Activated T-cell treated with anti-CD3 and anti-CD28 coated beads, Interleukin-2, amount 50 U/mL, for 72 hours (primary cell): ENCODE measurements at regions not wholly inside any gene's neighbourhood (a gene's known extent, or its start where the extent isn't known, plus 50 kb on each side); places are given as distances from the start of the nearest gene placed in this dataset.

Source experiments
- ATAC-seq, 2 donors: fragments of 150-1000 bp; cut with Tn5 transposase; replicated peaks in 1 of 2; 2 replicates each; pipeline ENCODE4 v1.10.0; 2021; ENCODE audit warnings: moderate library complexity in 2 of 2, mild to moderate bottlenecking in 1 of 2
- DNase-seq, 2 donors: peaks; one replicate each; pipeline ENCODE4 v3.0.0; 2021 to 2022; ENCODE audit warnings: mixed read lengths in 1 of 2
- H3K27ac Mint-ChIP-seq: one replicate; pipeline ENCODE4 v1.8.0; 2022; ENCODE audit warnings: mild to moderate bottlenecking, moderate library complexity, mixed read lengths
- H3K27me3 Mint-ChIP-seq: one replicate; pipeline ENCODE4 v1.8.0; 2022; ENCODE audit warnings: low read depth, mixed read lengths
- H3K36me3 Mint-ChIP-seq, 2 donors: one replicate each; pipeline ENCODE4 v1.8.0; 2022; ENCODE audit warnings: mixed read lengths in 2 of 2, mild to moderate bottlenecking in 1 of 2; ENCODE audit not compliant: insufficient read depth in 2 of 2
- H3K4me1 Mint-ChIP-seq: one replicate; pipeline ENCODE4 v1.8.0; 2022; ENCODE audit warnings: low read depth, mixed read lengths
- H3K4me3 Mint-ChIP-seq, 2 donors: one replicate each; pipeline ENCODE4 v1.8.0; 2022; ENCODE audit warnings: mild to moderate bottlenecking in 2 of 2, mixed read lengths in 2 of 2, moderate library complexity in 2 of 2
- H3K9me3 Mint-ChIP-seq, 2 donors: one replicate each; pipeline ENCODE4 v1.8.0; 2022; ENCODE audit warnings: mixed read lengths in 2 of 2

DNA sequence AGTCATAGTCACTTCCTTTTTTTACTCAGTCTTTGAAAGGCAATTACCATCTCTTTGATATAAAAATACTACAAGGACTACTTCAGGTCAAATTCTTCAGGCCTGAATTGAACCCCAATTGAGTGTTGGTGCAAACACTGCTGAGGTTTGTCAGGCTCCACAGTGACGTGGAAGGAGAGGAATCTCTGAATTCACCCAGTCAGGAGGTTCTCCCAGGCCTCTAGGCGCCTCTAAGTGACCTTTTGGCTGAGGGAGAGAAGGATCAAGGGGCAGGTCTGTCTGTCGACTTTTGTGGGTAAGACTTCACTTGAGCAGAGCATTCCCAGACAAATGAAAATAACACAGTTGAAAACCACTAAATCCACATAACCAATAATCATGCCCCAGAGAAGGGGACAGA, 227.6 kb upstream of the CHRNA7 start:
- Mint-ChIP-seq H3K4me1 (no peaks in the 10 kb centered on the region), H3K4me3 (no peak overlapping the region), H3K9me3 (no peaks in the 10 kb centered on the region), H3K27ac (no peak overlapping the region), H3K27me3 (no peaks in the 10 kb centered on the region), H3K36me3 (no peaks in the 10 kb centered on the region)
- ATAC-seq (no peak), DNase-seq (no peak)

DNA sequence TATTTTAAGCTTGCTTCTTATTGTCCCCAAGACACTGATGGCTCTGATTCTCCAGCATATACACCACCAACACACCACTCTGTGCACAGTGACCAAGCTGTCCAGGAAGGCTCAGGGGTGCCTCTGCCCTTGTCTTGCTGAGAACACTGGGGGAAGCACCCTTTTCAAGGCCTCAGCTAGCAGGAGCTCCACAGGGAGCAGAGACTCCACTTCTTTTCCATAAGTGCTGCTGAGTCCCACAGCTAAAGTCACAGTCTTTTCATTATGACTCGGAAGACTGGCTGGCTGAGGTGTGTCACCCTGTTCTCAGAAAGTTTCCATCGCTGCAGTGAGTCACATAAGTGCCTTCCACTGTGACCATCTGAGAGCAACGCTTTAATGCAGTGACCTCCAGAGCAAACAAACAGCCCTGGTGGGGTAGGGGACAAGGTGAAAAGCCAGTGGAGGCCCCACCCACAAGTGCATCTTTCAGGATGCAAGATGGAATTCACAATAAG, 226.9 kb upstream of the CHRNA7 start:
- no peaks in the 10 kb centered on the region for H3K4me1 Mint-ChIP-seq
- peak; percentile 52 to 75 for ATAC-seq
- H3K4me3 Mint-ChIP-seq: no peak overlapping the region
- H3K27me3 Mint-ChIP-seq: no peaks in the 10 kb centered on the region
- peak in 1 of 2 donors; percentile 6 for DNase-seq
- H3K27ac Mint-ChIP-seq: no peak overlapping the region
- no peaks in the 10 kb centered on the region for H3K9me3 Mint-ChIP-seq
- H3K36me3 Mint-ChIP-seq: no peaks in the 10 kb centered on the region

DNA sequence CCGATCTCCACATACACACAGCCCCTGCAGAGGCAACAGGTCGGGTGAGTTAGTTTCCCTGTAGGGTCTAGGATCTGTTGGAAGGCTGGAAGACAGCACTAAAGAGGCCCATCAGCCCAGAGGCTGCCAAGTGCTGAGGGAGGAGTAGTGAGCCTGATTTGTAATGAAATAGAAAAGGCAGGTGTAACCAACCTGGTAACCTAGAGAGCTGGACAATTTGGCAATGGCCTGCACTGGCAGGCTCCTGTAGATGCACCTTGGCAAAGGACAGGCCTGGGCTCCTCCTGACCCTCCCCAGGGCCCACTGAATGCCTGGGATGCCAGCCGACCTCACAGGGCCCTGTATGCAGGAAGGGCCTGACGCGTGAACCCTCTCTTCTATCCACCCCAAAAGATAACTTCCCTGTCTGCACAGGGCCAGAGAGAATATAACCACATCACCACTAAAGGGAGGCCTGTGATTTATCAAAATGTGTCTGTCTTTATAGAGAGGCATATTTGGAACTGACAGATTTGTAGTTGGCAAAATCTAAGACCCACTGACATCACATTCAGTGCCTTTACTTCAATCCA, 225.1 kb upstream of the CHRNA7 start:
- no peaks in the 10 kb centered on the region for H3K27me3 Mint-ChIP-seq
- H3K4me1 Mint-ChIP-seq: no peaks in the 10 kb centered on the region
- no peaks in the 10 kb centered on the region for H3K9me3 Mint-ChIP-seq
- no peaks in the 10 kb centered on the region for H3K36me3 Mint-ChIP-seq
- H3K4me3 Mint-ChIP-seq: no peak overlapping the region
- no peak for DNase-seq
- no peak overlapping the region for H3K27ac Mint-ChIP-seq
- ATAC-seq: no peak

DNA sequence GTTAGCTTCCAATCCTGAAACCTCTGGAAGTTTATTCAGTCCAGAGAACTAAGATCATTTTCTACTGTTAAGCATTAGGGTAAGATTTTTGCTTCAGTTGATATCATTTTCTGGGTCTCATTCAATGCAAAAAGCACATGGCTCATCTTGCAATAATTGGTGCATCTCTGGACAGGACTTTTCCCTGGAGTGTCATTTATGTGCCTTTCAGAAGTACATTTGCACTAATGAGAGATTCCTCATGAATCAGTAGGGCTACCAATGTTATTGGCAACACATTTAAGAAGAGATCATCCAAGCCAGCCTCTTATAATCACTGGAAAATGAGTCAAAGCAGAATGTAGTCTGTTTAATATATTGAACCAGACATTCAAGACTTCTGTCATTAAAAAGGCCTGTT, 224.2 kb upstream of the CHRNA7 start:
- Mint-ChIP-seq H3K27ac (no peak overlapping the region), H3K36me3 (no peaks in the 10 kb centered on the region), H3K9me3 (no peaks in the 10 kb centered on the region), H3K4me3 (no peak overlapping the region), H3K4me1 (no peaks in the 10 kb centered on the region), H3K27me3 (no peaks in the 10 kb centered on the region)
- ATAC-seq (no peak), DNase-seq (no peak)

DNA sequence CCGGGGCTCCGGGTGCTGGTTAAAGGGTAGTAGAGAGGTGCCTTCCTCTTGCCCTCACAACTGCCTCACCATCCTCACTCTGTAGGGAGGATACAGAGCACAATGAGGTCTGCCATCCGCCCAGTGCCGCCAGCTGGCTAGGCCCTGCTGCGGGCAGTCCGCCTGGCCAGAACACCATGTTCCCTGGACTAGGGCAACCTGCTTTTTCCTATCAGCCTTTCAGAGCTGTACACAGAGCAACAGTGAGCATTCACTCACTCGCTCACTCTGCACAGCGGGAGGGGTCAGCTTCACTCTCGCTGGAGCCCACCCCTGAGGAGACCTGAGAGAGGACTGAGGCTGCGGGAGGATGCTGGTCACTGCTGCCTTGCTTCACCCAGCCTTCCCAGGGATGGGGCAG, 218.7 kb upstream of the CHRNA7 start:
- Mint-ChIP-seq H3K4me1 (no peaks in the 10 kb centered on the region), H3K27ac (no peak overlapping the region), H3K27me3 (no peaks in the 10 kb centered on the region), H3K9me3 (no peaks in the 10 kb centered on the region), H3K36me3 (no peaks in the 10 kb centered on the region), H3K4me3 (no peak overlapping the region)
- no peak for ATAC-seq
- DNase-seq: no peak

DNA sequence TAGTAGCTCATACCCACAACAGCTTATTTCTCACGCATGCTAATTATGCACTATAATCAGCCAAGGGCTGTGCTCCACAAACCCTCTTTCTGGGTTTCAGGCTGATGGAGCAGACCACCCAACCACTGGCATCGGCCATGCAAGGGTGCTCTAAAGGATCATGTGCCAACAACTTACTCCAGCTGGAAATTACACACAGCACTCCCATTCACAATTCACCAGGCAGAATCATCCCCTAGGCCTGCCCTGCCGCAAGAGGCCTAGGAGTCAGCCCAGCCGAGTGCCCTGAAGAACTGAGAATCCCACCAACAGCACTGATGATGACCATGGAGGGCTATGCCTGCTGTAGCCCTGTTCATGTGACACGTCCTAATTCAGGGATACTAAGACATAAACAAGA, 216.2 kb upstream of the CHRNA7 start:
- no peaks in the 10 kb centered on the region for H3K4me1 Mint-ChIP-seq
- H3K27me3 Mint-ChIP-seq: no peaks in the 10 kb centered on the region
- no peaks in the 10 kb centered on the region for H3K36me3 Mint-ChIP-seq
- ATAC-seq (no peak), DNase-seq (no peak)
- H3K27ac Mint-ChIP-seq: no peak overlapping the region
- H3K9me3 Mint-ChIP-seq: no peaks in the 10 kb centered on the region
- no peak overlapping the region for H3K4me3 Mint-ChIP-seq

DNA sequence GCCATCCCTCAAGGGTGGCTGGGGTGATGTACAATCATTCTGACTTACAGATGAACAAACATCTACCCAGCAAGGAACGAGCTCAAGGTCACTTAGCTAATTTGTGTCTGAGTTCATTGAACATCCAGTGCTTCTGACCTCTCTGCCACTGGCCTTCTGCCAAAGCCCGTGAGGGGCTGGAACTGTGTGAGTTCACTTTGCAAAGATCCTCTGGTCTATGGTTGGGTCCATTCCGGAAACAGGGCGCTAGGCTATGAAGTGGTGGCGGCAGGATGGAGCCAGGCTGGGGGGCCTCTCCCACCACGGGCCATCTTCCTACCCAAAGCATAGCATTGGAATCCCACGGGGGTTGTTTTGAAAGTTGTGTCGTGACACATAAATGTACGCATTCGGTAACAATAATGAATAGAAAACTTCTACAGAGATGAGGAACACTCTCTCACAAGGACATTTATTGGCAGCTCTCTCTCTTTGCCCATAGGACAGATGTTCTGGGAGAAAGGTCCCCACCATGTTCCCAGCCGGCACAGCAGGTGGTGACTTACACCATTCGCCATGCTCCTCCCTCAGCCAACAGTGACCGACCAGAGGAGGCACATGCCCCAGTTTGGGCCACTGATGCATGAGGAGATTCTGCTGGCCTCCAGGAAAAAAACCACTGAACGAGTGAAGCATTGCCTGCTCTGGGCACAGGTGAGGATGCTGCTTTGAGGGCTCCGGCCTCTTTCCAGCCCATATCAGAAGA, 214.7 kb upstream of the CHRNA7 start:
- no peak overlapping the region for H3K4me3 Mint-ChIP-seq
- no peak for ATAC-seq
- H3K27ac Mint-ChIP-seq: no peak overlapping the region
- H3K27me3 Mint-ChIP-seq: no peaks in the 10 kb centered on the region
- no peaks in the 10 kb centered on the region for H3K9me3 Mint-ChIP-seq
- H3K36me3 Mint-ChIP-seq: no peaks in the 10 kb centered on the region
- H3K4me1 Mint-ChIP-seq: no peaks in the 10 kb centered on the region
- DNase-seq: no peak

DNA sequence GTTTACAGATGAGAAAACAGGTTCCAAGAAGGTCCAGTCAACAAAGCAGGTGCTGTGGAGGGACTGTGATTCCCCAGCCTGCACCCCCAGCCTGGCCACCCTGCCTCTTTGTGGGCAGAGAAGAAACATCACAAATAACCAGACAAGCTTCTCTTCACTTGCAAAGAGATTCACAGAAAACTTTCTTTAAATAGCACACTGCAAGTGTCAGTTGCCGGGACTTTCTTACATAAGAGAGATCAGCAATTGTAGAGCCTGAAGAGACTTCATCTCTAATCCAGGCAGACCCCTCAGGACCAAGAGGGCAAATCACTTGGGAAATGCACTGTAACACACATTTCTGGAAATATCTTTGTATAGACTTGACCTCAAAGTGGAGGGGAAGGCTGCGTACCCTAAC, 207.9 kb upstream of the CHRNA7 start:
- no peaks in the 10 kb centered on the region for H3K4me1 Mint-ChIP-seq
- no peaks in the 10 kb centered on the region for H3K36me3 Mint-ChIP-seq
- peaks cover 0 to 2% of the 10 kb centered on the region in 2 donors for H3K9me3 Mint-ChIP-seq
- ATAC-seq (no peak), DNase-seq (no peak)
- no peak overlapping the region for H3K4me3 Mint-ChIP-seq
- no peaks in the 10 kb centered on the region for H3K27me3 Mint-ChIP-seq
- H3K27ac Mint-ChIP-seq: no peak overlapping the region

DNA sequence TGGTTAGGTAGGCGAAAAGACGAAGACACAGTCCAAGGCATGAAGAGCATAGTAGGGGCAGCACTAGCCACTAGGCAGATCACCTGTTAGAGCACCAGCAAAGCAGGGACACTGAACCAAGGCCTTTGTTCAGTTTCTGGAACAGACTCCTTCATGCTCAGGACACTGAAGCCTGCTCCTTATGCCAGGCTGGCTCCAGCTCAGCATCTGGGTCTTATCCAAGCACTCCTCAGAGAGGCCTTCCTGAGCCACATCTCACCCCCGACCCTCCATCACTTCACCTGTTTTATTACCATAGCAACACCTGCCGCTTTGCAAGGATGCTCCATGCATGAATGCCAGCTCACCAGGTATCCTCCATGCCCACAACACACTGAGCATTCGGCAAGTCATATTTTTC, 206.3 kb upstream of the CHRNA7 start:
- Mint-ChIP-seq H3K4me1 (no peaks in the 10 kb centered on the region), H3K27ac (no peak overlapping the region), H3K4me3 (no peak overlapping the region), H3K27me3 (no peaks in the 10 kb centered on the region), H3K36me3 (no peaks in the 10 kb centered on the region), H3K9me3 (peaks cover 0 to 2% of the 10 kb centered on the region in 2 donors)
- no peak for DNase-seq
- ATAC-seq: no peak

DNA sequence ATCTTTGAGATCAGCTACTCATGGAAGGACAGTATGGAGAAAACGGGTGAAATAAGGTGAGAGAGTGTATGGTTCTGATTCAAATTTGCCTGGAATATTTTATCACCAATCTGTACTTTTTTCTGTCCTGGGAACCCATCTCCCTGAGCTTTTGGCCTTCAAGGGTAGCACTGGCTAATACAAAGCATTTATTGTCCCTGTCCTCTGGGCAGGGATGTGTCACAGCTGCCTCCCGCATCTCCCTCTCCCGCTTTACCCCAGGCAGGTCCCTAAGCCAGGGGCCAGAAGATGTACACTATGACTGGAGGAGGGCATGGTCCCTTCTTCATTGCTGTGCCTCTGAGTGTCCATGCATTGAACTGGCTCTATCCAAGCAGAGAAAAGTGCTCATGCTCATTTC, 201.7 kb upstream of the CHRNA7 start:
- ATAC-seq: no peak
- Mint-ChIP-seq H3K4me3 (no peak overlapping the region), H3K4me1 (no peaks in the 10 kb centered on the region), H3K27ac (no peak overlapping the region), H3K27me3 (no peaks in the 10 kb centered on the region), H3K9me3 (peaks cover 0 to 2% of the 10 kb centered on the region in 2 donors), H3K36me3 (no peaks in the 10 kb centered on the region)
- DNase-seq: no peak

DNA sequence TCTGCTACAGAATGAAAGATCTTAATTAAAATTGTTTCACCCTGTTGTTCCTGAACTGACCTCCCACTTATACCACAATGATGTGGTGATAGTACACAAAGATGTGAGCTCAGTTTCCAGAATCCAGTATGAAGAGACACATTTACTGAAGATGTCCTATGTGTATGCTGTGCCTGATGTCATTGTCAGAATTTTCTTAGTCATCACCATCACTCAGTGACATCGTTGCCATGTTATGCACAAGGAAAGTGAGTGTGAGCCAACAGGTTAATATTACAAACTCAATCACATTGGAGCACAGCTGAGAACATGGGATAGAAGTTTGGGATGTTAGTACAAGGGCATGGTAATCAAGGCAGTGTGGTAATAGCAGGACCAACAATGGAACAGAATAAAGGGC, 199.7 kb upstream of the CHRNA7 start:
- DNase-seq (no peak), ATAC-seq (no peak)
- Mint-ChIP-seq H3K9me3 (peaks cover 0 to 2% of the 10 kb centered on the region in 2 donors), H3K27ac (no peak overlapping the region), H3K36me3 (no peaks in the 10 kb centered on the region), H3K27me3 (no peaks in the 10 kb centered on the region), H3K4me3 (no peak overlapping the region), H3K4me1 (no peaks in the 10 kb centered on the region)

DNA sequence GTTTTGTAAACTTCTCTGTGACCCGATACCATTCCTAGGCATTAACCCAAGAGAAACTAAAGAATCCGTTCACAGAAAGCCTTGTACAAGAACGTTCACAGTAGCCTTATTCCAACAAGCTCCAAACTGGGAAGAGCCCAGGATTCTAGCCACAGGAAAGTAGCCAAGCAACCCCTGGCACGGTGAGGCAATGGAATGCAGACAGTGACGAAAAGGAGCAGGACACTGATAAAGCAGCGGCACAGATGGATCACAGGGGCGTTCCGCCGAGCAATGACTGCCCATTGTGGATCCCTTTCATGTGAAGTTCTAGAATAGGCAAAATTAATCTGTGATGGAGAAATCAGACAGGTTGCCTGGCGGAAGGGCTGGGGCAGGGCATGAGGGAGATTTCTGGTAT, 198.7 kb upstream of the CHRNA7 start:
- peaks cover 0 to 2% of the 10 kb centered on the region in 2 donors for H3K9me3 Mint-ChIP-seq
- ATAC-seq: no peak
- no peak for DNase-seq
- H3K27me3 Mint-ChIP-seq: no peaks in the 10 kb centered on the region
- H3K4me1 Mint-ChIP-seq: no peaks in the 10 kb centered on the region
- no peaks in the 10 kb centered on the region for H3K36me3 Mint-ChIP-seq
- H3K27ac Mint-ChIP-seq: no peak overlapping the region
- no peak overlapping the region for H3K4me3 Mint-ChIP-seq

DNA sequence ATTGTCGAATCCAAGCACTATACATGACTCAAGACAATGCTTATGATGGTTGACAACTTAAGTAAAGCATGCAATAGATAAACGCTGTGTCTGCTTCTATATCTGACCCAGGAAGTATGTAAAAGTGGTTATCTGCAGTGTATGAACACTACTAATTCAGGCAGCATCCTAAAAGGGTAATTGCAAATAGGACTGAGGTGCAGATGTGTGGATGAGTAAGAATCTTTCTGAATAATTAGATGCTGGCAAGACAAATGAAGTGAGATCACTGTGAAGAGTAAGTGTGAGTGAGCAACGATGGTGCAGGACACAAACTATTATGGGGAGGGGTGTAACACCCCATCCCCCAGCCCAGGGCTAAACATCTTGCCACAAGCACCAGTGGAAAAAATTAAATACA, 195.7 kb upstream of the CHRNA7 start:
- DNase-seq: no peak
- no peak for ATAC-seq
- Mint-ChIP-seq H3K4me3 (no peak overlapping the region), H3K27me3 (no peaks in the 10 kb centered on the region), H3K27ac (no peak overlapping the region), H3K9me3 (no peaks in the 10 kb centered on the region), H3K4me1 (no peaks in the 10 kb centered on the region), H3K36me3 (no peaks in the 10 kb centered on the region)

DNA sequence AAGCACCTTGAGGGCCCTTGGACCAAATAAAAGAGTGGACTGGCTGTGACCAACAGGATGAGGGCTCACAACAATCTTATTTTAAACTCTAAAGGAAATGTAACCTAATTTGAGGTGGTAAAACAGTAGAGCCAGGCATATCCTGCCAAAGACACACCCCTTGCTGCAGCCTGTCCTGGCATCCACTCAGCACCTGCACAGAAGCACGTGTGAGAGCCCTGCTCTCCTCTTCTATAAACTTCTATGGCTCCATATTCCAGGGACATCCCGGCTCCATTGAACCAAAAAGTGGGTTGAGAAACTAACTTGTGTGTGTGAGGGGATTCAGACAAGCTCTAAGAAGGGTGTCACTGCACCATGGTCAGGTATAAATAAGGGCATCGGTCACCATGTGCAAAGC, 190.9 kb upstream of the CHRNA7 start:
- no peak for ATAC-seq
- Mint-ChIP-seq H3K36me3 (no peaks in the 10 kb centered on the region), H3K27ac (no peak overlapping the region), H3K9me3 (no peaks in the 10 kb centered on the region), H3K27me3 (no peaks in the 10 kb centered on the region), H3K4me1 (no peaks in the 10 kb centered on the region), H3K4me3 (no peak overlapping the region)
- no peak for DNase-seq
